ENCODE measurements at regions not wholly inside any gene's neighbourhood (a gene's known extent, or its start where the extent isn't known, plus 50 kb on each side); places are given as distances from the start of the nearest gene placed in this dataset.

DNA sequence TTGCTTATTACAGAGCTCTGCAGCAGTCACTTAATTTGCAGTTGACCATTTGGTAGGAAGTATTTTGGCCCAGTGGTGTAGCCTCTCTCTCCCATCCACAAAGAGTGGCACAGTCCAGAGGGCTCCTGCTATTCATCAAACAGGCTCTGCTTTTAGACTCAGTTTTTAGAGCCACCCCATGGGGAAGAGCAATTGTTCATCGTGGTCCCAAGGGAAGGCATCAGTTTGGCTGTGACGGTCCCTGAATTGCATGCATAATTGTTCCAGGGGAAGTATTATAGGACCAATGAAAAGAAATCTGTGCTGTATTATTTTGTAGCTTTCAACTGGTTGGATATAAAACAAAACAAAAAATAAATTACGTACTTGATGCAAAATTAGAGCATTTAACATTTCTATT, 799.0 kb downstream of the DACH1 start:
- no peak for DNase-seq

DNA sequence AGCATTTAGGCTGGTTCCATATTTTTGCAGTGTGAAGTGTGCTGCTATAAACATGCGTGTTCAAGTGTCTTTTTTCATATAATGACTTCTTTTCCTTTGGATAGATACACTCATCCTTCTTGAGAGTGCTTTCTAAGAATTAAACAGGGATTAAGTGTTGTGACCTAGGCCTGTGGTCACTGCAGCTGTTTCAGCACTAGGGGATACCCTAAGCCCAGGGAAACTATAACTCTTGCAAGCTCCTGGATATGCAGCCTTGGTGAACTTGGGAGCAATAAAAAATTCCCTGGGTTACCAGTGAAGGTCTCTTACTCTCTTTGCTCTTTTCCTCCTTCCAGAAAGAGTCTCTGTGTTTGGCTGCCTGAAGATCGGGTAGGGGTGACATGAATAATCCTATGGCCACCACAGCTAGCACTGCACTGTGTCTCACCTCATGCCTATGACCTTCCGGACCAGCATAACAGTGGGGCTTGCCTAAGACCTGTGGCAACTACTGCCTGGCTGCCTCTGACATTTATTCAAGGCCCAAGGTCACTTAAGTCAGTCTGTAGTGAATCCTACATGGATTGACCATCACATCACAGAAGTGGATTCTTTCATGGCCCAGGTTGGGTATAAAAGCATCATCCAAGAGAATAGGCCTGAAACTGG, 799.7 kb downstream of the DACH1 start:
- no peak for DNase-seq

DNA sequence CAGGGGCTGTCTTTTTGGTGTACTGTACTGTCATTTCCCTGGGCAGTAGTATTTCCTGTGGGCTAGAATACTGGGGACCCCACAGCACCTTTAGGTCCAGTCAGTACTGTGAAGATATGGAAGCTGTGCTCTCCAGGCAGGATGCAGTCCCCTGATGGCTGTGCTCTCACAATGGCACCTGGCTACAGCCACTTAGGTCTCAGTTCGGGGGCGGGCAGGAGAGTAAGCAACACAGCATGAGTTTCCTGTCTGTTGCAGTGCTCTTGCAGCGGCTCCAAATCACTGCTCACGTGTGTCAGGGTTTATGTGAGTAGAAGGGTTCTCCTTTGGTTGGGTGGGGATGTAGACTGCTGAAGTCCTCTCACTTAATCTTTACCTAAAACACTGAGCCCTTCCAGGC, 810.4 kb downstream of the DACH1 start:
- DNase-seq: no peak

DNA sequence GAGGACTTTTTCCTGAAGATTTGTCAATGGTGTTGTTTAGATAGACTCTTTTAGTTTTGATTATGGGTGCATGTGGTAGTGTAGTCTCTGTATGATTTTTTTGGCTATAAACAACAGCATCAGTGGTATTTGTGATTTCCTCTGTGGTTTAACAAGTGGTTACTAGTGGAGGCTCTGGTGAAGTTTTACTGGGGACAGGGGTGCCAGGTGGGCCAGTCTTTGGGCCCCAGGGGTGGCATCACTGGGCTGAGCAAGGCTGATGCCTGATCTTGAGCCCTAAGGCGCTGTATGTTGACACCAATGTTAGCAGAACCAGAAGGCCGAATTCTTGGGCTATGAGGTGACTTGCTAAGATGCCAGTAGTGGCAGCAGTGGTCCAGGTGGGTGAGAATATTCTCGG, 811.4 kb downstream of the DACH1 start:
- no peak for DNase-seq

DNA sequence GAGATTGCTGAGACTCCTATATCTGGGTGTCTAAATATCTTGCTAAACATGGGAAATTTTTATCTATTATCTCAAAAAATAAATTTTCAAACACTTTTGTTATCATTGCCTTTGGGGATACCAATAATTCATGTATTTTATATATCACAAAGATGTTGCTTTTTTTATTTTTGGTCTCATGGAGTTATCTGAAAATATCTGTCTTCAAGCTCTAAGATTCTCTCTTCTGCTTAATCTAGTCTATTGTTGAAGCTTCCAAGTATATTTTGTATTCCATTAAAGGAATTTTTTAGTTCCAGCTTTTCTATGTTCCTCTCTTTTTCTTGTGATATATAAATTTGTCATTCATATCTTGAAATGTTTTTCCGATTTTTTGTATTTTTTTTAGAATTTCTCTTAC, 812.0 kb downstream of the DACH1 start:
- no peak for DNase-seq

DNA sequence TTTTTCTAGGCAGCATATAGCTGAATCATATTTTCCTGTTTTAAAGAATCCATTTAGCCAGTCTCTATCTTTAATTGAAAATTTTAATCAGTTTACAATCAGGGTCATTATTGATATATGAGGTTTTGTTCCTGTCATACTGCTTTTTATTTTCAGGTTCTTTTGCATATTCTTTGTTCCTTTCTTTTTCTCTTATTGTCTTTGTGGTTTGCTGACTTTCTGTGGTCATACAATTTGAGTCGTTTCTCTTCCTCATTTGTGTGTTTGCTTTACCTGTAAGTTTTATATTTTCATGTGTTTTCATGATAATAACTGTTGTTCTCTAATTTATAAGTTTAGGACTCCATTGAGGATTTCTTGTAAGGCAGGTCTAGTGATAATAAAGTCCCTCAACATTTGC, 812.6 kb downstream of the DACH1 start:
- no peak for DNase-seq

DNA sequence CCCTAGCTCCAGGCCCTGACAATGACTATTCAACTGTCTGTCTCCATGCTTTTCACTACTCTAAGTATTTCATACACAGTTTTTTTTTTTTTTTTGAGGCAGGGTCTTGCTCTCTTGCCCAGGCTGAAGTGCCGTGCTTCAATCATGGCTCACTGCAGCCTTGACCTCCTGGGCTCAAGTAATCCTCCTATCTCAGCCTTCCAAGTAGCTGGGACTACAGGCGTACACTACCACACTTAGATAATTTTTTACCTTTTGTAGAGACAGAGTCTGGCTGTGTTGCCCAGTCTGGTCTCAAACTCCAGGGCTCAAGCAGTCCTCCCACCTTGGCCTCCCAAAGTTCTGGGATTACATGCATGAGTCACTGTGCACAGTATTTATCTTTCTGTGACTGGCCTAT, 815.4 kb downstream of the DACH1 start:
- DNase-seq: no peak

DNA sequence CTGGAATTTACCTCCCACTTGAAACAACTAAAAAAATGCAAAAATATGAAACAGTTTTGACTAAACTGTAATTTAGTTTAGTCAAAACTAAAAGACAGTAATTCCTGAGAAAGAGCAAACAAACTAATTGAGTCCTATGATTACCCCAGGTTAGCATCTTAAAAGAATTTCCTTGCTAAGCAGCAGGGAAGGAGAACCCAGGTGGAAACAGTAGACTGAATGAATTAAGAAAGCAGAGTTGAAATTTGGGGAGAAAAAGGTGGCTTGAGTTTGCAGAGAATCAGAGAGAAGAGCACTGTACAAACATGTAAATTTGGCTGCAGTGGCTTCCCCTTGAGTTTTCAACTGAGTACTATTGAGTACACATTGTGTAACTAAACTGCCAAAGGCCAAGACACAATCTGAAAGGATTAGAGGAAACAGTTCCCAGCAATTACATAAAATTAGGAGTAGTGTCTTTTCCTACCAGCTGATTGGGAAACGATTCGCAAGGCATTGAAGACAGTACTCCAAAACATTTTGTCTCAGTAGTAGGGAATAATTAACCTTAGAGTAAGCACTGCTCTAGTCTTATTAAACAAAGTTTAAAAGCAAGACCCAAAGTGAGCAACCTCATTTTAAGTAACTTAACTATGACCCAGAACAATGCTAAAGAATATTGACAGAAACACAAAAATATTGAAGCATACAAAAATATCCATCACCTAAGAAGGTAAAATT, 820.5 kb downstream of the DACH1 start:
- no peak for DNase-seq

DNA sequence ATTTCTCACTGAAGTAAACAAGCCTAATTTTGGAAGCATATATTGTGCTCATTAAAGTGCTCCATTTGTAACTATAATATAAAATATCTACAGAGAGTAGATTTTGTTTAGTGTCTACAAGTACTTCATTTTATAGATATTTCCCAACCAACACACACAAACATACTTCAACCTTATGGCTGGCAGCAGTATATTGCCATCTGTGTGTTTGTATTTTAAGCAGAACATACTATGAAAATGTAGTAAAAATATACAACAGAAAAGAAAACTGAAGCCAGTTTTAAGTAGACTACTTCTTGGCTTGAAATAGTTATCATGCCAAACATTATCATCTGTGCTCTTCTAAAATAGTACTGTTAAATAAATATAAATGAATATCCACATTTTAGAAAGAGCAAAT, 821.9 kb downstream of the DACH1 start:
- no peak for DNase-seq

DNA sequence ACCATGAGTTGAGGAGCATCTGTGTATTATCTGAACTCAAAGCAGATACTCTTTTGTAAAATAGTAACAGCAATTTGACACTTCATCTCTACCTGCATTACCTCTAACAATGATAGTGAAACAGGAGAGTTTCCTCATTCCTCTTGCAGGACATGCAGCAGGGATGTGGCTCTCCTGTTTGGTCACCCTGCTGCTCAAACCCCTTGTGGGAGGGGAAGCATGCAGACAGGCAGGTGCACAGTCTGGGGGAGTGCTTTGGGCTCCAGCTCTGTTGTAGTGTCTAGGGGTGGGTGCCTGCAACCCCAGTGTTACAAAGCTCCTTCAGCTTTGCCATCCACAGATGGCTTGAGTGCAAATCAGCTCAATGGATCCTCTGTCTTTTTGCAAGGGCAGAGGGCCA, 827.6 kb downstream of the DACH1 start:
- DNase-seq: no peak

DNA sequence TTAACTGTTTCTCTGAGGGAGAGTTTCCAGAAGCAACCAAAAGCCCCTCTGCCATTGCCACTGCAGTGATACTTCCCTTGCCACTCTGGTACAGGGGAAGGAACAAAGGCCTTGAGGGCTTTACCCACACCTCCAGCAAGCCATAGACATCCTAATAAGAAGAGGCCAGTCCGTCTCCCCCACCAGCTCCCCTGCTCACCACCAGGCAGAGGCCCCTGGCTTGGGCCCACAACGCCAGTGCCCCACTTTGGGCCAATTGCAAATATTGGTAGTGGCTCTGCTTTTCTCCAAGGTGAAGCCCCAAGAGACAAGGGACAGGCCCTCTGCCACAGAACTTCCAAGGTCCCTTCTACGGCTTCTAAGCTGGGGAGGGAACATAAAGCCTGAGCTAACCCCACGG, 833.0 kb downstream of the DACH1 start:
- no peak for DNase-seq

DNA sequence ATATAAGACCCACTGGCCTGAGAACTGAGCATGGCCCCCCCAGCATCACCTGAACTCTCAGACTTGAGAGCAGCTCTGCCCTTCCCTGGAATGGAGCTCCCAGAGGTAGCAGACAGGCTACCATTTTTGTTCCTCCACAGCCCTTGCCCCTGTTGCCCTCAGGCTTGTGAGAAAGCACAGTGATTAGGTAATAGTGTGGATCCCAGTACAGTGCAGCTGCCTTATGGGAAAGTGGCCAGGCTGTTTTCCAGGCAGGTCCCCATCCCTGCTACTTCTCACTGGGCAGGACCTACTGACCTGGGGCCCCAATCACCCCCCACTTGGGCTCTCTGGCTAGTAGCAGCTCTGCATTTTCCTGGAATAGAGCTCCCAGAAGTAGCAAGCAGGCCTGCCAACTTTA, 834.0 kb downstream of the DACH1 start:
- no peak for DNase-seq

DNA sequence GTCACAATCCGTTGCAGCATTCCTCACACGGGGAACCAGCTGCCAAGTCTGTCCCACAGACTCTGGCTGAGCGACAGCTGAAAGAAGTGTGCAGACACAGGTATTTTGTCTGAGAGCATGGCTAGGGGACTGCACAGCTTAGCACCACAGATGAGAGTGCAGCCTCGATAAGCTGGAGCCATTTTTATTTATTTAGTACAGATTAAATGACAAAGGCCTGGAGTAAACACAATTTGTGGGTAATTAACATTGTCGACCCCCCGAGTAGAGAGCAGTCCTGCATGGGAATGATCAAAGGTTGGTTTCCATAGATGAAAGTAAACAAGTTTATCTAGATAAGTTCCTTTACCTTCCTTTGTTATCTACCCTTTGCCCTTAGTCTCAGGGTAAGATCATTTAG, 836.2 kb downstream of the DACH1 start:
- no peak for DNase-seq

DNA sequence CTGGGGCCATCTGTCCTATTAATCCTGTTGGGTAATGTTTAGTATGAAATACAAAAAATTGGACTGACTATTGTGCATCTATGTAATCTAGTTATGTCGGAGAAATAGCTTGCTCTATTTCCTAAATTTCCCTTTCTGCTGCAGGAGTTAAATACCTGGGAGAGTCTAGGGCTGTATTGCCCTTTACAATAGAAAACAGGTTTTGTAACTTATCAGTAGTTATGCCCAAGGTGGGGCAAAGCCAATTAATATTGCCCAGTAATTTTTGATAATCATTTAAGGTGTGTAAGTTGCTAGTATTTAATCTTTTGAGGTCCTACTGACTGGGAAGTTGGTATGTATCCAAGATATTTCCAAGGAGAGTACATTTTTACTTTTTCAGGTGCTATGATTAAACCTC, 838.1 kb downstream of the DACH1 start:
- no peak for DNase-seq

DNA sequence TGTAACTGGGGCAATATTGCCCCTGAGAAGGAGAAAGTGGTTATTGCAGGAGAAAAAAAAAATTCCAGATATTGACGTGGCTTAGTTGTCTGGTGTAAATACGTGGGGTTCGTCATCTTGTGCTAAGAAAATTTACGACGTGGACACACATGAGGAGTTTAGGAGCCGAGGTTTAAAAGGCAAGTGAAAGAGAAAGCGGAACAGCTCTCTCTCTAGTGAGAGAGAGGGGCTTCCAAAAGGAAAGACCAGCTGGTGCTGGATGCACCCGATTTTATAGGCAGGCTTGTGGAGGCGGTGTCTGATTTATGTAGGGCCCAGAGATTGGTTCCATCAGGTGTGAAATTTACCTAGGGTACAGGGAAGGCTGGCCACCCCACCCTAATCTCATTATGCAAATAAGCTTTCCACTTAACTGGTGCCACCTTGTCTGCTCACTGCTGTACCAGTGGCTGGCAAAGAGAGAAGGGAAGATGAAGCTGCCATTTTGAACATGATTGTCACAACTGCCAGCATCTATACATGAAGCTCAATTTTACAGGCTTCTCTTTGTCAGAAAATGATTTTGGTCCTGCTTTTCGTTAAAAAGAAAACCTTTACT, 845.1 kb downstream of the DACH1 start:
- DNase-seq: no peak

DNA sequence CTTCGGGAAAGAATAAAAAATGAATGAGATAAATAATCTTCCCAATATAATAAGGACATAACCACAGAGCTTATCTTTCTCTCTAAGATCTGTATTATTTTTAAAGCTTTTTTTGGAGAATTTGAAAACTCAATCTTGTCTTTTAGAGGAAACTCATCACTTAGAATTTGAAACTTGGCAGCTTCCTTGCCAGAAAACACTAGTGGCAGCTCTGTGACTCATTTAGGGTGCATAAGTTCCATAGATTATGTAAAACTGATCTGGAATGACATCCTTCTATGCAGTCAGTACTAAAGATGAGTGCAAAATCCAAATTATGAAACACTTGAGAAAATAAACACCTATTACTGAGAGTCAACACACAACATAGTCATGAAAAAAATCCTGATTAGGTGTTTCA, 848.0 kb downstream of the DACH1 start:
- DNase-seq: no peak

DNA sequence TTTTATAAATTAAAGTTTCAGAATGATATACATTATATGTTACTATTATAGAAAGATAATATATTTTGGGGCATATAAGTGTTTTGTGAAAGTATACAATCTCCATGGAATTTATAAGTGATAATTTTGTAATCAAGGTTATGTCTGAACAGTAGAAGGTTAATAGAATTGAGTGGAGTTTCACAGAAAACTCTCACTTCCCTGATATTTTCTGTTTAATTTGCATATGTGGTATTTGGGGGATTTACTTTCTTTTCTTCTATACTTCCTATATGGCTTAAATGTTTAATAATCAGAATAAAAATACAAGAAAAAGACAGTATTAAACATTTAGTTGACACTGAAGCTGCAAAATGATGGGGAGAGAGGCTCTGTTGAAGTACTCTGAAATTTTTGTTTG, 848.5 kb downstream of the DACH1 start:
- DNase-seq: no peak

DNA sequence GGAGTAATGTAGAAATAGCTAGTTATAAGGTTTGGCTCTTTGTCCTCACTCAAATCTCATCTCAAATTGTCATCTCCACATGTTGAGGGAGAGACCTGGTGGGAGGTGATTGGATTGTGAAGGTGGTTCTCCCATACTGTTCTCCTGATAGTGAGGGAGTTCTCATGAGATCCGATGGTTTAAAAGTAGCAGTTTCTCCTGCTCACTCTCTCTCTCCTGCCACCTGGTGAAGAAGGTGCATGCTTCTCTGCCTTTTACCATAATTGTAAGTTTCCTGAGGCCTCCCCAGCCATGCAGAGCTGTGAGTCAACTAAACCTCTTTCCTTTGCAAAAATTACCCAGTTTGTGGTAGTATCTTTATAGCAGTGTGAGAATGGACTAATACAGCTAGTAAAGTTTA, 849.4 kb downstream of the DACH1 start:
- no peak for DNase-seq

DNA sequence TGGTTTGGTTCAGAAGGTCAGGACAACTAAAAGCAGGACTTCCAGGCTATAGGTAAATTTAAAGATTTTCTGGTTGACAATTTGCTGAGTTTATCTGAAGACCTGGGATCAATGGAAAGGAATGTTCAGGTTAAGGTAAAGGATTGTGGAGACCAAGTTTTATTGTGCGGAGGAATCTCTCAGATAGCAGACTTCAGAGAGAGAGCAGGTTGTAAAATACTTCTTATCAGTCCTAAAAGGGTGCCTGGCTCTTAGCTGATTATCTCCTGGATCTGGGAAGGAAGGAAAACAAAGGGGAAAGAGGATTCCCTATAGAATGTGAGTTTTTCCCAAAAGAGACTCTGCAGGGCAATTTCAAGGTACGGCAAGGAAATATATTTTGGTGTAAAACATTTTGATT, 851.5 kb downstream of the DACH1 start:
- DNase-seq: no peak

DNA sequence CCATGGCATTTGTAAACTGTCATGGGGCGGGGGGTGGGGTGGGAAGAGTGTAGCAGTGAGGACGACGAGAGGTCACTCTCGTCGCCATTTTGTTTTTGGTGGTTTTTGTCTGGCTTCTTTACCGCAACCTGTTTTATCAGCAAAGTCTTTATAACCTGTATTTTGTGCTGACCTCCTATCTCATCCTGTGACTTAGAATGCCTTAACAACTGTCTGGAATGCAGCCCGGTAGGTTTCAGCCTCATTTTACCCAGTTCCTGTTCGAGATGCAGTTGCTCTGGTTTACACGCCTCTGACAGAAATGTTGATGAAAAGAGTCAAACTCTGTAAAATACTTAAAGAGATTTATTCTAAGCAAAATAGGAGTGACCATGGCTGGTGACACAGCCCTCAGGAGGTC, 852.0 kb downstream of the DACH1 start:
- no peak for DNase-seq

DNA sequence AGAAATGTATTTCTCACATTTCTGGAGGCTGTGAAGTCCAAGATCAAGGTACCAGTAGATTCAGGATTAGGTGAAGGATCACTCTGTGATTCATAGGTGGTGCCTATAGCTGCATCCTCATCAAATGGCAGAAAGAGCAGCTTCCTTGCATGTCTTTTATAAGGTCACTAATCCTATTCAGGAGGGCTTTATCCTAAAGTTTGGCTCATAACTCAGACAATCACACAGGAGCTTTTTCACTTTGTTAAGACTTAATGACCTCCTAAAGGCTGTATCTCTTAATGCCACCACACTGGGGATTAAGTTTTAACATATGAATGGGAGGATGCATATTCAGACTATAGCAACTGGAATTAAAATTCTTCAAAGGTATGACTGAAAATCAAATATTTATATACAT, 861.1 kb downstream of the DACH1 start:
- no peak for DNase-seq

DNA sequence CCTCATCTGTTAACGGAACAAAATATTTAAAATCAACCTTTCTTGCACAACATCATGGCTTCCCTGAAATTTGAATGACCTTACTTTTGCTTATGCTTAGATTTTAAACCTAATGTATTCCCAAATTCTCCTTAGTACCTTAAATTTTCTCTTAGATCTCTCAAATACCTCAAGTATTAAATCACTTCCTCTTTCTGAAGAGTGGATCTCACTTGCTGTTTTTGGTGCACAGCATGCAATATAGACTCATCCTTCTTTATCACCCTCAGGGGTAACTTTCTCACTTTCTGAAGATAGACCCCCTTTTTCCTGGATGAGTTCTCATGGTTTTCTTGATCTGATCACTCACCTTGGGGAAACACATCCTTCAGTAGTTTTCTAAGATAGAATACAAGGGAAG, 871.7 kb downstream of the DACH1 start:
- no peak for DNase-seq

DNA sequence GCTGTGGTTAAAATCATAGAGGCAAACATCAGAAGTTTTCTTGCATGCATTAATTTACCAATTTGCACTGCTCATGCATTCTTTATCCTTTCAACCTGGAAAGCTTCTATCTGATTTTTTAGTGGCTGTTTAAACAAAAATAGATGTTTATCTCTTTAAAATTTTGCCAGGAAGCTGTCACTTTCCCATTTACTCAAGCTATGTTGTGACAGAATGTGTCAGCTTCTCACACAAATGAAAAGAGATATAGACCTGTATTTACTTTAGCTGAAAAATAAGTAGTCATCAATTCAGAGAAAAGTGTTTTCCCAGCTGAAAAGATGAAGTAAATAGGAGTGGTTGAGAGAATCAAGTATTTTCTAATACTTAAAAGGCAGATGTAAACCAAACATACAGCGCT, 872.8 kb downstream of the DACH1 start:
- no peak for DNase-seq

DNA sequence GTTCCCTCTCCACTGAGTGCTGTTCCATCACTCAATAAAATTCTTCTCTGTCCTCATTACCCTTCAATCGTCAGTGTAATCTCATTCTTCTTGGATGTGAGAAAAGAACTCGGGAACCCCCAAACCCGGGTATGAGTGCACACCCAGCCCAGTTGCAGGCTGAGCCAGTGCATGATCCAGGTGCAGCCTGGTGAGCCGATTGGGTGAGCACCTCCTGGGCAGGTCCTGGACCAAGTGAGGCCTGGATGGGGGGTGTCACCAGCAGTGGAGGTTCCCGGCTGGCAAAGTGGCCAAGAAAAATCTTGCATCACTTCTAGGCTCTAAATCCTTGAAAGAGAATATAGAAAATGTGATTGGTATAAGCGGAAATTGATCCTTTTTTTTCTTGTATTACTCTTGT, 878.8 kb upstream of the KLHL1 start:
- DNase-seq: no peak

DNA sequence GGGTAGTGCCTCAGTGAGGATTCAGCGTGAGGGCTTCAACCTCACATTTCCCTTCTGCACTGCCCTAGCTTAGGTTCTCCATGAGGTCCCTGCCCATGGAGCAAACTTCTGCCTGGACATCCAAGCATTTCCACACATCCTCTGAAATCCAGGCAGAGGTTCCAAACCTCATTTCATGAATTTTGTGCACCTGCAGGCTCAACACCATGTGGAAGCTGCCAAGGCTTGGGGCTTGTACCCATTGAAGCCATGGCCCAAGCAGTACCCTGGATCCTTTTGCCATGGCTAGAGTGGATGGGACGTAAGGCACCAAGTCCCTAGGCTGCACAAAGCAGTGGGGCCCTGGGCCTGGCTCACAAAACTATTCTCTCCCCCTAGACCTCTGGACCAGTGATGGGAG, 877.1 kb upstream of the KLHL1 start:
- DNase-seq: no peak
